Sigmoid colon (tissue), 3 donors: ENCODE measurements at regions not wholly inside any gene's neighbourhood (a gene's known extent, or its start where the extent isn't known, plus 50 kb on each side); places are given as distances from the start of the nearest gene placed in this dataset.

Source experiments
- POLR2A ChIP-seq, 2 donors: fragments of 450-650 bp; IDR thresholded peaks; one replicate each; pipeline ENCODE4 v1.6.1; 2016; ENCODE audit warnings: antibody characterized with exemption in 2 of 2, mild to moderate bottlenecking in 2 of 2, moderate library complexity in 2 of 2
- TF ChIP-seq, protein P1 (sequence below), 4 experiments: fragments of 450-650 bp in 3 of 4; fragments of 200-600 bp in 1 of 4; IDR thresholded peaks; one replicate each; pipeline ENCODE4 v1.5.1; 2016 to 2019; ENCODE audit warnings: antibody characterized with exemption in 4 of 4, mild to moderate bottlenecking in 3 of 4, moderate library complexity in 2 of 4

DNA sequence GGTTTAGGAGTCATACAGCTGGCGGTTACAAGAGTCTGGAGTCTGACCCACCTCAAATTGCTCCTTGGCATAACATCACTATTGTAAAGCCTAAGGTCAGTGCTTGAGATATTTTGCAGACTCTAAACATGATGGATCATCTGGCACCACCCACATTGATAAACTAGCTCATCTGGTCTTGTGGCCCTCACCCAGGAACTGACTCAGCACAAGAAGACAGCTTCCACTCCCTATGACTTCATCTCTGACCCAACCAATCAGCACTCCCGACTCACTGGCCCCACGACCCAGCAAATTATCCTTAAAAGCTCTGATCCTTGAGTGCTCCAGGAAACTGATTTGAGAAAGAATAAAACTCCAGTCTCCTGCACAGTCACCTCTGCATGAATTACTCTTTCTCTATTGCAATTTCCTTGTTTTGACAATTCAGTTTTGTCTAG is 115.9 kb downstream of the CD24 start:
- TF ChIP-seq, protein P1, sequence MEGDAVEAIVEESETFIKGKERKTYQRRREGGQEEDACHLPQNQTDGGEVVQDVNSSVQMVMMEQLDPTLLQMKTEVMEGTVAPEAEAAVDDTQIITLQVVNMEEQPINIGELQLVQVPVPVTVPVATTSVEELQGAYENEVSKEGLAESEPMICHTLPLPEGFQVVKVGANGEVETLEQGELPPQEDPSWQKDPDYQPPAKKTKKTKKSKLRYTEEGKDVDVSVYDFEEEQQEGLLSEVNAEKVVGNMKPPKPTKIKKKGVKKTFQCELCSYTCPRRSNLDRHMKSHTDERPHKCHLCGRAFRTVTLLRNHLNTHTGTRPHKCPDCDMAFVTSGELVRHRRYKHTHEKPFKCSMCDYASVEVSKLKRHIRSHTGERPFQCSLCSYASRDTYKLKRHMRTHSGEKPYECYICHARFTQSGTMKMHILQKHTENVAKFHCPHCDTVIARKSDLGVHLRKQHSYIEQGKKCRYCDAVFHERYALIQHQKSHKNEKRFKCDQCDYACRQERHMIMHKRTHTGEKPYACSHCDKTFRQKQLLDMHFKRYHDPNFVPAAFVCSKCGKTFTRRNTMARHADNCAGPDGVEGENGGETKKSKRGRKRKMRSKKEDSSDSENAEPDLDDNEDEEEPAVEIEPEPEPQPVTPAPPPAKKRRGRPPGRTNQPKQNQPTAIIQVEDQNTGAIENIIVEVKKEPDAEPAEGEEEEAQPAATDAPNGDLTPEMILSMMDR (IDR thresholded peaks at IDR 0.05), result no peak
- TF ChIP-seq POLR2A (IDR thresholded peaks at IDR 0.05), result no peak
